Right renal pelvis (tissue), 4 donors: ENCODE measurements at regions not wholly inside any gene's neighbourhood (a gene's known extent, or its start where the extent isn't known, plus 50 kb on each side); places are given as distances from the start of the nearest gene placed in this dataset.
"Not testable (repeated sequence)": the region's sequence is repeated elsewhere in the genome, so short reads cannot be mapped to it uniquely, and the experiment has no call there.

Experiments used
- DNase-seq, 4 donors: peaks; one replicate each; pipeline ENCODE4 v3.0.0-alpha.2; 2013; ENCODE audit warnings: low read depth in 4 of 4, low spot score in 3 of 4, missing footprints in 1 of 4

- DNase-seq = no peak
Observed at GRCh38 chr1:8230292-8230621, 87.7 kb upstream of the SLC45A1 start.

GRCh38 chr1:8228253-8228652 is 89.7 kb upstream of the SLC45A1 start:
- DNase-seq = no peak

GRCh38 chr1:8227674-8228073 is 90.2 kb upstream of the SLC45A1 start:
- not testable (repeated sequence) for DNase-seq

- no peak for DNase-seq
Observed at GRCh38 chr1:8226747-8227146, 91.2 kb upstream of the SLC45A1 start.

GRCh38 chr1:8226024-8226423 is 91.9 kb upstream of the SLC45A1 start:
- not testable (repeated sequence) for DNase-seq

DNA sequence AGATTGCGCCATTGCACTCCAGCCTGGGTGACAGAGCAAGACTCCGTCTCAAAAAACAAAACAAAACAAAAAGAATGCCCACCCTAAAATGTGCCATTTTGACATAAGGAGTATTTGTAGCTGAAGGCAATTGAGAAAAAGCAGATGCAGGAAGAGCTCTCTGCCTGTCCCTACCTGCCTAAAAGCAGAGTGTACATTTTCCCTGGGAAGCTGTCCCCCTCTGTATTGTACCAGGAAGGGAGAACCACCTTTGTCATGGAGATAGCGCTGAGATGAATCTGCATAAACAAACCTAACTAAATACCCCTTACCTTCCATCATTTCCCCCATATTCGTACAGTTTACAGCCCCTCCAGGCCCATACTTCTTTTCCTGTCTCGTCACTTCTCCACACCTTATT is 94.4 kb upstream of the SLC45A1 start:
- no peak for DNase-seq

- no peak for DNase-seq
Observed at GRCh38 chr1:8222789-8223188, 95.1 kb upstream of the SLC45A1 start.

DNA sequence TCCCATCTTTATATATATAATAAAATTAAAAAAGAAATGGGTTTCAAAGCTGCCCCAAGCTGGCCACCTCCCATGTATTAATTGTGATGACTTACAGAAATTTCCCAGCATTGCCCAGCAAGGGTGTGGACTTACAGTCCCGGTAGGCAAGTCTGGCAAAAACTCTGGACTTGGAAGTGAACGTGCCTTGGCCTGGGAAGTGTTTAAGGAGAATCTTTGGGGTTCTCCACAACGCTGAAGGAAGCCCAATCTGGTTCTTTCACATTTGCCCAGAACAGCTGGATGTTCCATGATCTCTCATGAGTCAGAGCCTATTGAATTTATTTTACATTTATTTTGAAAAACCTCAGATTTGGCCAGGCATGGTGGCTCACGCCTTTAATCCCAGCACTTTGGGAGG is 98.4 kb upstream of the SLC45A1 start:
- DNase-seq = no peak

GRCh38 chr1:8218351-8219092 is 99.4 kb upstream of the SLC45A1 start:
- no peak for DNase-seq

- no peak for DNase-seq
Observed at GRCh38 chr1:8217809-8218208, 100.1 kb upstream of the SLC45A1 start.

- DNase-seq = no peak
Observed at GRCh38 chr1:8217011-8217711, 100.8 kb upstream of the SLC45A1 start.

GRCh38 chr1:8216005-8216404 is 101.9 kb upstream of the SLC45A1 start:
- no peak for DNase-seq

GRCh38 chr1:8214501-8215173 is 103.3 kb upstream of the SLC45A1 start:
- DNase-seq = no peak

- no peak for DNase-seq
Observed at GRCh38 chr1:8213676-8214075, 104.2 kb upstream of the SLC45A1 start.

GRCh38 chr1:8213136-8213535 is 104.8 kb upstream of the SLC45A1 start:
- no peak for DNase-seq

- DNase-seq = no peak
Observed at GRCh38 chr1:8212580-8213031, 105.3 kb upstream of the SLC45A1 start.

DNA sequence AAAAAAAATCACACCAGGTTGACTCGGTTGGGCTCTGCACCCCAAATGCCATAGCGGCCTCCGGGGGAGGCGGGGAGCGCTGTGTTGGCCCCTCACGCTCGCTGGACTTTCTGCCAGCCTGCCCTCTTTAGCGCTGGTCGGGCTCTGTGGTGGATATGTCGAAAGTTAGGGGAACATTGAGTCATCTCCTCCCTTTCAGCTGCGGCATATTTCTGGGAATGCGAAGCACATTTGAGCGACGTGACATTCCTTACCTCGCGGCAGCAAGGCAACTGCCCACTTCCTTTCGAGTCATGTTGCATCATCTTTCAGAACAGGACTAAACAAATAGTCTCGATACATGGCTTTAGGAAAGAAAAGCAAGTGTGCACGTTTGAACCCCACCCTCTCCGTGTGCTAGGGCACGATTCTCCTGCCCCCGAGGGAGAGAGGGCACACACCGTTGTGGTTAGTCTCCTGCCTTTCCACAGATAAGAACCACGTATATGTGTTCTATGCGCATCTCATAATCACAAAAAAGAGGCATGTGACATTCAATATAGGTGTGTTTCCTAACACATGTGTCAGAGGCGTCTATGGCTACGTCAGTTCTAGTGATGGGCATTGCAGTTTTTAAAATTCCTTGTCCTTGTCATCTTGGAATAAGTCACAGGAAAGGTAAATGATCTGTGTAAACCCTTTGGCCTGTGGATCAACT is 105.9 kb upstream of the SLC45A1 start:
- DNase-seq = no peak

- no peak for DNase-seq
Observed at GRCh38 chr1:8211251-8211882, 106.5 kb upstream of the SLC45A1 start.

DNA sequence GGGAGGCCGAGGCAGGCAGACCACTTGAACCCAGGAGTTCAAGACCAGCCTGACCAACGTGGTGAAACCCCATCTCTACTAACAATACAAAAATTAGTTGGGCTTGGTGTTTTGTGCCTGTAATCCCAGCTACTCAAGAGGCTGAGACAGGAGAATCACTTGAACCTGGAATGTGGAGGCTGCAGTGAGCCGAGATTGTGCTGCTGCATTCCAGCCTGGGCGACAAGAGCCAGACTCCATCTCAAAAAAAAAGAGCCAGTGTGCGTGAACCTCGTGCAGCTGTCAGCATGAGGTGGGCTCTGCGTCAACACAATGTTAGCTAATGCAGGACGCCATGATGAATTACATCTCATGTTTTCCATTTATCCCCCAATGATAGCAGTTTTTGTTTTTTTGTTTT is 110.7 kb upstream of the SLC45A1 start:
- no peak for DNase-seq

DNA sequence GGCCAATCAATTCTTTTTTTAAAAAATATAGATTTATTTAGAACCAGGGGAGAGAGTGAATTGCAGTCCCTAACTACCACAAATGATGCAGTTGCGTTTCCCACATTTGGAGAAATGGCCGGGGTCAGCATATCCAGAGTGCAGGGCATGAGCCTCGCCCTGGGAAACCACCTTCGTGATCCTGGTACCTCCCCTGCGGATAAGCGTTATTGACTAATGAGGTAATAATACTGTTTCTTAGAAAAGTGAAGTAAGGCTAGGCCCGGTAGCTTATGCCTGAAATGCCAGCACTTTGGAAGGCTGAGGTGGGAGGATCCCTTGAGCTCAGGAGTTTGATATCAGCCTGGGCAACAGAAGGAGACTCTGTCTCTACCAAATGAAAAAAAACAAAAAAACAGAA is 111.5 kb upstream of the SLC45A1 start:
- DNase-seq = no peak

- DNase-seq = no peak
Observed at GRCh38 chr1:8205771-8206170, 112.1 kb upstream of the SLC45A1 start.
